D721Med (cell line): ENCODE measurements at regions not wholly inside any gene's neighbourhood (a gene's known extent, or its start where the extent isn't known, plus 50 kb on each side); places are given as distances from the start of the nearest gene placed in this dataset.
"Not testable (repeated sequence)": the region's sequence is repeated elsewhere in the genome, so short reads cannot be mapped to it uniquely, and the experiment has no call there.

Experiments used
- DNase-seq: peaks from one replicate; pipeline ENCODE4 v3.0.0; 2011; ENCODE audit warnings: low spot score; ENCODE audit not compliant: insufficient read length
- FAIRE-seq: peaks from 2 replicates; lab custom pipeline; 2011; peaks lifted over from hg19 to GRCh38; lab: Jason Lieb, UNC
- TF ChIP-seq, protein P1 (sequence below): IDR thresholded peaks from 2 replicates; pipeline ENCODE4 v1.5.1; 2012; ENCODE audit warnings: mild to moderate bottlenecking, control low read depth; ENCODE audit not compliant: insufficient read depth; ENCODE audit errors: missing control alignments

DNA sequence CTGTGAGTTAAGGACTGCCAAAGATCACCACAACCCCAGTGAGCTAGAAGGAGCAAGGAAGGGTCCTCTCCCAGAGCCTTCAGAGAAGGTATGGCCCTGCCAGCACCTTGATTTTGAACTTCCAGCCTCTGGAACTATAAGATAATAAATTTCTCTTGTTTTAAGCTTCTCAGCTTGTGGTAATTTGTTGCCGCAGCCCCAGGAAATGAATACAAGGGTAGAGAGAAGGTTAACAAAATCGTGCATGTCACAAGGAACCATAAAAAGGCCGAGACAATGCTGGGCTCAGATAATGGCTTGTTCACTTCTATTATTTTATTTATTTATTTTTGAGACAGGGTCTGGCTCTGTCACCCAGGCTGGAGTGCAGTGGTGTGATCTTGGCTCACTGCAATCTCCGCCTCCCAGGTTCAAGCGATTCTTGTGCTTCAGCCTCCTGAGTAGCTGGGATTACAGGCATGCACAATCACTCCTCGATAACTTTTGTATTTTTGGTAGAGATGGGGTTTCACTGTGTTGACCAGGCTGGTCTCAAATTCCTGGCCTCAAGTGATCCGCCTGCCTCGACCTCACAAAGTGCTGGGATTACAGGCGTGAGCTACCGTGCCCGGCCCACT is 71.5 kb downstream of the WSB1 start:
- not testable (repeated sequence) for FAIRE-seq

DNA sequence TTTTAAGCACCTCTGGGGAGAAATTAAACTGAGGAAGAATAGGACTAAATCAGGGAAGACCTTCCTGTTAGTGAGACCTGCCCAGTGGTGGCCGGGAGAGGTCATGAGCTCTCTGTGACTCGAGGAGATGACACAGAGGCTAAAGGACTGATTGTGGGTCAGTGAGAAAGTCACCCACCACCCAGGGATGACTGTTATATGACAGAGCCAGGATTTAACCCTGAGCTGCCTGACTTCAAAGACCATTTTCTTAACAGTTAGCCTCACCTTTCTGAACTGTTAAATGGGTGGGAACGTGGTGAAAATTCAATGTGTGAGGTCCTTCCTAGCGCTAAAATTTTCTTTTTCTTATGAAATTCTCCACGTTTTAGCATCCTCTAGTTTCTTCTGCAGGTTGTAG is 72.5 kb downstream of the WSB1 start:
- FAIRE-seq (no peak), DNase-seq (no peak)
- TF ChIP-seq, protein P1, sequence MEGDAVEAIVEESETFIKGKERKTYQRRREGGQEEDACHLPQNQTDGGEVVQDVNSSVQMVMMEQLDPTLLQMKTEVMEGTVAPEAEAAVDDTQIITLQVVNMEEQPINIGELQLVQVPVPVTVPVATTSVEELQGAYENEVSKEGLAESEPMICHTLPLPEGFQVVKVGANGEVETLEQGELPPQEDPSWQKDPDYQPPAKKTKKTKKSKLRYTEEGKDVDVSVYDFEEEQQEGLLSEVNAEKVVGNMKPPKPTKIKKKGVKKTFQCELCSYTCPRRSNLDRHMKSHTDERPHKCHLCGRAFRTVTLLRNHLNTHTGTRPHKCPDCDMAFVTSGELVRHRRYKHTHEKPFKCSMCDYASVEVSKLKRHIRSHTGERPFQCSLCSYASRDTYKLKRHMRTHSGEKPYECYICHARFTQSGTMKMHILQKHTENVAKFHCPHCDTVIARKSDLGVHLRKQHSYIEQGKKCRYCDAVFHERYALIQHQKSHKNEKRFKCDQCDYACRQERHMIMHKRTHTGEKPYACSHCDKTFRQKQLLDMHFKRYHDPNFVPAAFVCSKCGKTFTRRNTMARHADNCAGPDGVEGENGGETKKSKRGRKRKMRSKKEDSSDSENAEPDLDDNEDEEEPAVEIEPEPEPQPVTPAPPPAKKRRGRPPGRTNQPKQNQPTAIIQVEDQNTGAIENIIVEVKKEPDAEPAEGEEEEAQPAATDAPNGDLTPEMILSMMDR, result no peak

More for the DNA sequence above, 71.5 kb downstream of the WSB1 start:
- DNase-seq, result not testable (repeated sequence)

DNA sequence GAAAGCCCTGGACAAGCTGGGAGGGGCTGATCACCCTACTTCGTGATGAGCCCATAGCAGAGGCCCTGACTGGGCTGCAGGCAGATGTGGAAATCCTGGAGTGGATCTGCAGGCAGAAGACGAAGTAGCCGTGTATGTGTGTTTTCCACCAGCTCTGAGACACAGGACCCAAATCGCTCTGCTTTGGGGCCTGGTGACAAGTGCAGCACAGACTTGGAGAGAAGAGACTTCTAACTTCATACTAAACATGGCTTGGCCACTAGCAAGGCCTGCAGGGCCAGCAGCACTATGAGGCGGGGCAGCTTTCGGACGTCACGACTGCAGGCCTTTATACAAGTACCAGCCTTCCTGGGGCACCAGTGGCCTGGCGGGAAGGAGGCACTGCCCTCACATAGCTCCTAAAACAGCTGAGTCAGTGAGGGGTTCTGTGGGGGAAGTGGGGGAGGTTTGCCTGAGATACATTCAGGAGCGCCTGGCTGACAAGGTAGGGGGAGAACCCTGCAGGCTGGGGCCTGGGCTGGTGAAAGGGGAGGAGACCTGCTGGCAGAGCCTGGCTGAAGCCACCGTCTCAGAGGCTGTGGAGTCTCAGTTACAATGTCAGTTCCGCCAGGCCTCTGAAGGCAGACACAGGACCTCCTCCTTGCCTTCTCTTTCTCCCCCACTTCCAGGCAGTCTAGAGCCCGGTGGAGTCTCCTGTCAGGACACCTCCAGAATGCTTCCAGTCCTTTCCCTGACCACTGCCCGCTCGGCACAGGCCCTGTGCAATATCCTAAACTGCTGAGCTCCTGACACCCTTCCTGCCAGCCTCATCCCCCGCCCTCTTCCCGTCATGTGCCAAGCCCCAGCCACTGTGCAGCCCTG is 73.4 kb downstream of the WSB1 start:
- TF ChIP-seq, protein P1, result no peak
- FAIRE-seq (no peak), DNase-seq (no peak)

DNA sequence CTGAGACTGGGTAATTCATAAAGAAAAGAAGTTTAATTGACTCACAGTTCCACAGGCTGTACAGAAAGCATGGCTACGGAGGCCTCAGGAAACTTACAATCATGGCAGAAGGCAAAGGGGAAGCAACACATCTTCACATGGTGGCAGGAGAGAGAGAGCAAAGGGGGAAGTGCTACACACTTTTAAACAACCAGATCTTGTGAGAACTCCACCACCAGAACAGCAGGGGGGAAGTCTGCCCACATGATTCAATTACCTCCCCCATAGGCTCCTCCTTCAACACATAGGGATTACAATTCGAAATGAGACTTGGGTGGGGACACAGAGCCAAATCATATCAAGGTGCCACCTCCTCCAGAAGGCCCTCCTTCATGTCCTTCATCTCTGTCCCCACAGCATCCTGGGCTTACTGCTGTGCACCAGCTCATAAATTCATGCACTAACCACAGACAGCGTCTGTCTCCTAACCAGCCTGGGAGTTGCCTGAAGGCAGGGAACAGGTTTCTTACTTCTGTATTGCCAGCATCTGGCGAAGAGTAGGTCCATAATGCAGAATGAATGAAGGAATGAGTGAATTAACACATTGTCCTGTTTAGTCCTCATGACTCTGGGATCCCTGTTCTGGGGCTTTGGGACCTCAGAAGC is 74.4 kb downstream of the WSB1 start:
- TF ChIP-seq, protein P1, result no peak
- FAIRE-seq, result no peak
- no peak for DNase-seq

DNA sequence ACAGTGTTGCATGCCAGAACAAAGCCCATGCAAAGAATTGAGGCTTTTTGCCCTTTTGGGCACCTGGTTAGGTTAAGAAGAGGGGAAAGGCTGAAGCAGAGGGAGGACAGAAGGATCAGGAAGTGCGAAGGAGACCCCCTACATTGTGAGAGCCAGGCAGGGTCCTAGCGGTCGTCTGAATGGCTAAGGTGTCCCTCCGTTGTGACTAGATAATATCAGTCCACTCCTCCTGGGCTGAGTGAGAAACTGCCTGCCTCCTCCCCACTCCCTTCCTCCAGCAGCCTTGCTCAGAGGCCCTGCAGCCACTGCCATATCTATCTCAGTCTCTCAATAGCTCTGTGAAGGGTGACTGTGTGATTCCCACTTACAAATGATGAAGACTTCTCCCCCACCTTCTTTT is 75.1 kb downstream of the WSB1 start:
- no peak for FAIRE-seq
- TF ChIP-seq, protein P1, result no peak
- no peak for DNase-seq

DNA sequence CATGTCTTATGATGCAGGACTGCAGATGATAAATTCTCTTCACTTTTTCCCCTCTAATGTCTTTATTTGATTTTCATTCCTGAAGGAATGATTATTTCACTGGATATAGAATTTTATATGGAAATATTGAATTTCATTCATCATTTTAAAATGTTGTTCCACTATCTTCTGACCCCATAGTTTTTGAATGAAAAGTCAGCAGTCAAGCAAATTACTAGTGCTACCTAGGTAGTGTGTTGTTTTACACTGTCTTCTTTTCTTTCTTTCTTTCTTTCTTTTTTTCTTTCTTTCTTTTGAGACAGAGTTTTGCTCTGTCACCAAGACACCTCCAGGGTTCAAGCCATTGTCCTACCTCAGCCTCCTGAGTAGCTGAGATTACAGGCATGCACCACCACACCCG is 76.9 kb downstream of the WSB1 start:
- FAIRE-seq (no peak), DNase-seq (no peak)
- TF ChIP-seq, protein P1, result no peak

DNA sequence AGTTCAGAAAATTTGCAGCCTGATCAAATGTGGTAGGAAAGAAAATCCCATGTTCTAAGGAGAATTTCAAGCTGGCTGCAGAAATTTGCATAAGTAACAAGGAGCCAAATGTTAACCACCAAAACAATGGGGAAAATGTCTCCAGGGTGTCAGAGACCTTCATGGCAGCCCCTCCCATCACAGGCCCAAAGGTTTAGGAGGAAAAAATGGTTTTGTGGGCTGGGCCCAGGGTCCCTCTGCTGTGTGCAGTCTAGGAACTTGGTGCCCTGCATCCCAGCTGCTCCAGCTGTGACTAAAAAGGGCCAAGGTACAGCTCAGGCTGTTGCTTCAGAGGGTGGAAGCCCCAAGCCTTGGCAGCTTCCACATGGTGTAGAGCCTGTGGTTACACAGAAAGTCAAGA is 79.8 kb downstream of the WSB1 start:
- FAIRE-seq, DNase-seq: not testable (repeated sequence)
